ENCODE measurements at regions not wholly inside any gene's neighbourhood (a gene's known extent, or its start where the extent isn't known, plus 50 kb on each side); places are given as distances from the start of the nearest gene placed in this dataset.

DNA sequence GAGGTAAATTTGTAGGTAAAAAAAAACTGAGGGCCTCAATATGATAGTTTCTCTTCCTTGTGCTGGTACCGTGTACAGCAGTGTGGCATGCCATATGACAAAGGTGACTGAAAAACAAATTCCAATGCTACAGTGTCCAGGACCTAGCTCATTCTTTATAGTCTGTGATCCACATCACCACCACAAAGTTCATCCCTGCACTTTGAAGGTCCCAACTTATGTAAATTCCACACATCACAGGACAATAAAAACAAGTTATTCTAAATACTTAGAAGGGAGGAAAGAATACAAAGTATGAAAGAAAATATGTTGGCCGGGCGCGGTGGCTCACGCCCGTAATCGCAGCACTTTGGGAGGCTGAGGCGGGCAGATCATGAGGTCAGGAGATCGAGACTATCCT lies 314.6 kb upstream of the SGCG start:
- TF ChIP-seq, protein P1, sequence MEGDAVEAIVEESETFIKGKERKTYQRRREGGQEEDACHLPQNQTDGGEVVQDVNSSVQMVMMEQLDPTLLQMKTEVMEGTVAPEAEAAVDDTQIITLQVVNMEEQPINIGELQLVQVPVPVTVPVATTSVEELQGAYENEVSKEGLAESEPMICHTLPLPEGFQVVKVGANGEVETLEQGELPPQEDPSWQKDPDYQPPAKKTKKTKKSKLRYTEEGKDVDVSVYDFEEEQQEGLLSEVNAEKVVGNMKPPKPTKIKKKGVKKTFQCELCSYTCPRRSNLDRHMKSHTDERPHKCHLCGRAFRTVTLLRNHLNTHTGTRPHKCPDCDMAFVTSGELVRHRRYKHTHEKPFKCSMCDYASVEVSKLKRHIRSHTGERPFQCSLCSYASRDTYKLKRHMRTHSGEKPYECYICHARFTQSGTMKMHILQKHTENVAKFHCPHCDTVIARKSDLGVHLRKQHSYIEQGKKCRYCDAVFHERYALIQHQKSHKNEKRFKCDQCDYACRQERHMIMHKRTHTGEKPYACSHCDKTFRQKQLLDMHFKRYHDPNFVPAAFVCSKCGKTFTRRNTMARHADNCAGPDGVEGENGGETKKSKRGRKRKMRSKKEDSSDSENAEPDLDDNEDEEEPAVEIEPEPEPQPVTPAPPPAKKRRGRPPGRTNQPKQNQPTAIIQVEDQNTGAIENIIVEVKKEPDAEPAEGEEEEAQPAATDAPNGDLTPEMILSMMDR (optimal IDR thresholded peaks at IDR 0.05 in 1 of 3, IDR thresholded peaks at IDR 0.05 in 1 of 3, conservative IDR thresholded peaks at IDR 0.05 in 1 of 3; ENCODE audit: extremely low read depth in 1 of 3, insufficient read depth in 2 of 3, low read length in 3 of 3): no peak
- TF ChIP-seq EZH2 (IDR thresholded peaks at IDR 0.05; ENCODE audit: low read length): no peak

All from keratinocyte (primary cell).